ENCODE measurements at regions not wholly inside any gene's neighbourhood (a gene's known extent, or its start where the extent isn't known, plus 50 kb on each side); places are given as distances from the start of the nearest gene placed in this dataset.

GRCh38 chr12:24460506-24460905 is 488.4 kb downstream of the BCAT1 start:
- no peak for TF ChIP-seq CTCF (IDR thresholded peaks at IDR 0.05)
- TF ChIP-seq POLR2AphosphoS5 (IDR thresholded peaks at IDR 0.05), result no peak

All from stomach (tissue), 4 donors.